Activated T-helper 17 cell treated with anti-CD3 and anti-CD28 coated beads, Interleukin-2, amount 50 U/mL, for 72 hours (primary cell): ENCODE measurements at regions not wholly inside any gene's neighbourhood (a gene's known extent, or its start where the extent isn't known, plus 50 kb on each side); places are given as distances from the start of the nearest gene placed in this dataset.
"Not testable (repeated sequence)": the region's sequence is repeated elsewhere in the genome, so short reads cannot be mapped to it uniquely, and the experiment has no call there.

ENCODE experiments used
- ATAC-seq: fragments of 150-1000 bp; cut with Tn5 transposase; replicated peaks from 2 replicates; pipeline ENCODE4 v1.10.0; 2021; ENCODE audit warnings: mild to moderate bottlenecking, moderate library complexity
- H3K27ac Mint-ChIP-seq: one replicate; pipeline ENCODE4 v1.8.0; 2022; ENCODE audit warnings: mixed read lengths
- H3K27me3 Mint-ChIP-seq: one replicate; pipeline ENCODE4 v1.8.0; 2022; ENCODE audit warnings: mixed read lengths
- H3K36me3 Mint-ChIP-seq: one replicate; pipeline ENCODE4 v1.8.0; 2022; ENCODE audit warnings: low read depth, mild to moderate bottlenecking, mixed read lengths
- H3K4me1 Mint-ChIP-seq: one replicate; pipeline ENCODE4 v1.8.0; 2022; ENCODE audit warnings: mixed read lengths
- H3K4me3 Mint-ChIP-seq: one replicate; pipeline ENCODE4 v1.8.0; 2022; ENCODE audit warnings: mild to moderate bottlenecking, mixed read lengths
- H3K9me3 Mint-ChIP-seq: one replicate; pipeline ENCODE4 v1.8.0; 2022; ENCODE audit warnings: mixed read lengths

GRCh38 chr18:64699081-64699480 lies 550.2 kb upstream of the LINC00305 start:
- H3K36me3 Mint-ChIP-seq, result no peaks in the 10 kb centered on the region
- H3K9me3 Mint-ChIP-seq, result peaks cover 8% of the 10 kb centered on the region
- no peaks in the 10 kb centered on the region for H3K4me1 Mint-ChIP-seq
- ATAC-seq, result no peak
- H3K27ac Mint-ChIP-seq, result no peak overlapping the region
- no peaks in the 10 kb centered on the region for H3K27me3 Mint-ChIP-seq
- H3K4me3 Mint-ChIP-seq, result no peak overlapping the region

- H3K36me3 Mint-ChIP-seq, result no peaks in the 10 kb centered on the region
- H3K9me3 Mint-ChIP-seq, result peaks cover 7% of the 10 kb centered on the region
- no peaks in the 10 kb centered on the region for H3K27me3 Mint-ChIP-seq
- no peak overlapping the region for H3K27ac Mint-ChIP-seq
- no peak overlapping the region for H3K4me3 Mint-ChIP-seq
- ATAC-seq, result no peak
- no peaks in the 10 kb centered on the region for H3K4me1 Mint-ChIP-seq
These were observed 547.1 kb upstream of the LINC00305 start for GRCh38 chr18:64695851-64696553.

GRCh38 chr18:64693766-64694165 lies 544.9 kb upstream of the LINC00305 start:
- Mint-ChIP-seq H3K4me3 (no peak overlapping the region), H3K9me3 (peaks cover 9% of the 10 kb centered on the region), H3K4me1 (no peaks in the 10 kb centered on the region), H3K27me3 (no peaks in the 10 kb centered on the region), H3K27ac (no peak overlapping the region), H3K36me3 (no peaks in the 10 kb centered on the region)
- no peak for ATAC-seq

- Mint-ChIP-seq H3K9me3 (peaks cover 4% of the 10 kb centered on the region), H3K4me3 (no peak overlapping the region), H3K4me1 (no peaks in the 10 kb centered on the region), H3K27ac (no peak overlapping the region), H3K27me3 (no peaks in the 10 kb centered on the region), H3K36me3 (no peaks in the 10 kb centered on the region)
- no peak for ATAC-seq
These were observed 543.9 kb upstream of the LINC00305 start for GRCh38 chr18:64692826-64693225.

GRCh38 chr18:64679121-64679520 lies 530.2 kb upstream of the LINC00305 start:
- H3K4me1 Mint-ChIP-seq, result no peaks in the 10 kb centered on the region
- no peak for ATAC-seq
- no peaks in the 10 kb centered on the region for H3K36me3 Mint-ChIP-seq
- H3K27me3 Mint-ChIP-seq, result no peaks in the 10 kb centered on the region
- no peak overlapping the region for H3K27ac Mint-ChIP-seq
- no peak overlapping the region for H3K4me3 Mint-ChIP-seq
- peaks cover 12% of the 10 kb centered on the region for H3K9me3 Mint-ChIP-seq

- Mint-ChIP-seq H3K4me3 (no peak overlapping the region), H3K4me1 (no peaks in the 10 kb centered on the region), H3K9me3 (peaks cover 15% of the 10 kb centered on the region), H3K27ac (no peak overlapping the region), H3K27me3 (no peaks in the 10 kb centered on the region), H3K36me3 (no peaks in the 10 kb centered on the region)
- ATAC-seq, result no peak
These were observed 529.2 kb upstream of the LINC00305 start for GRCh38 chr18:64678048-64678447.

- Mint-ChIP-seq H3K27ac (no peak overlapping the region), H3K27me3 (no peaks in the 10 kb centered on the region), H3K4me3 (no peak overlapping the region), H3K36me3 (no peaks in the 10 kb centered on the region), H3K4me1 (no peaks in the 10 kb centered on the region), H3K9me3 (peaks cover 12% of the 10 kb centered on the region)
- ATAC-seq, result no peak
These were observed 525.8 kb upstream of the LINC00305 start for GRCh38 chr18:64674694-64675093.

- peaks cover 12% of the 10 kb centered on the region for H3K9me3 Mint-ChIP-seq
- H3K27me3 Mint-ChIP-seq, ATAC-seq: not testable (repeated sequence)
These were observed 522.4 kb upstream of the LINC00305 start for GRCh38 chr18:64671293-64671692.

GRCh38 chr18:64668461-64668962 lies 519.6 kb upstream of the LINC00305 start:
- peaks cover 12% of the 10 kb centered on the region for H3K9me3 Mint-ChIP-seq
- no peaks in the 10 kb centered on the region for H3K36me3 Mint-ChIP-seq
- H3K27me3 Mint-ChIP-seq, result no peaks in the 10 kb centered on the region
- no peak overlapping the region for H3K4me3 Mint-ChIP-seq
- ATAC-seq, result no peak
- H3K4me1 Mint-ChIP-seq, result no peaks in the 10 kb centered on the region
- H3K27ac Mint-ChIP-seq, result no peak overlapping the region

More at GRCh38 chr18:64671293-64671692, 522.4 kb upstream of the LINC00305 start:
- H3K27ac Mint-ChIP-seq, H3K36me3 Mint-ChIP-seq, H3K4me1 Mint-ChIP-seq, H3K4me3 Mint-ChIP-seq: not testable (repeated sequence)

- ATAC-seq, result no peak
- H3K36me3 Mint-ChIP-seq, result no peaks in the 10 kb centered on the region
These were observed 514.2 kb upstream of the LINC00305 start for GRCh38 chr18:64663086-64663485.

GRCh38 chr18:64659196-64659595 lies 510.3 kb upstream of the LINC00305 start:
- Mint-ChIP-seq H3K4me3 (no peak overlapping the region), H3K27me3 (no peaks in the 10 kb centered on the region), H3K36me3 (no peaks in the 10 kb centered on the region), H3K9me3 (peaks cover 4% of the 10 kb centered on the region), H3K27ac (no peak overlapping the region), H3K4me1 (no peaks in the 10 kb centered on the region)
- no peak for ATAC-seq

More at GRCh38 chr18:64663086-64663485, 514.2 kb upstream of the LINC00305 start:
- Mint-ChIP-seq H3K4me3 (no peak overlapping the region), H3K27ac (no peak overlapping the region), H3K9me3 (no peaks in the 10 kb centered on the region), H3K27me3 (no peaks in the 10 kb centered on the region), H3K4me1 (no peaks in the 10 kb centered on the region)

GRCh38 chr18:64653068-64653467 lies 504.2 kb upstream of the LINC00305 start:
- Mint-ChIP-seq H3K36me3 (no peaks in the 10 kb centered on the region), H3K27ac (no peak overlapping the region)
- no peak for ATAC-seq

GRCh38 chr18:64650068-64650467 lies 501.2 kb upstream of the LINC00305 start:
- Mint-ChIP-seq H3K27me3 (no peaks in the 10 kb centered on the region), H3K9me3 (peaks cover 3% of the 10 kb centered on the region), H3K27ac (no peak overlapping the region), H3K4me3 (no peak overlapping the region), H3K36me3 (no peaks in the 10 kb centered on the region), H3K4me1 (no peaks in the 10 kb centered on the region)
- no peak for ATAC-seq

More at GRCh38 chr18:64653068-64653467, 504.2 kb upstream of the LINC00305 start:
- H3K27me3 Mint-ChIP-seq, result no peaks in the 10 kb centered on the region
- peaks cover 4% of the 10 kb centered on the region for H3K9me3 Mint-ChIP-seq
- H3K4me3 Mint-ChIP-seq, result no peak overlapping the region
- H3K4me1 Mint-ChIP-seq, result no peaks in the 10 kb centered on the region

- Mint-ChIP-seq H3K4me3 (no peak overlapping the region), H3K27ac (no peak overlapping the region)
These were observed 496.9 kb upstream of the LINC00305 start for GRCh38 chr18:64645753-64646152.

GRCh38 chr18:64639536-64639935 lies 490.6 kb upstream of the LINC00305 start:
- Mint-ChIP-seq H3K4me3 (no peak overlapping the region), H3K36me3 (no peaks in the 10 kb centered on the region), H3K9me3 (peaks cover 3% of the 10 kb centered on the region), H3K27ac (no peak overlapping the region), H3K4me1 (no peaks in the 10 kb centered on the region), H3K27me3 (no peaks in the 10 kb centered on the region)
- no peak for ATAC-seq

More at GRCh38 chr18:64645753-64646152, 496.9 kb upstream of the LINC00305 start:
- Mint-ChIP-seq H3K27me3 (no peaks in the 10 kb centered on the region), H3K9me3 (peaks cover 3% of the 10 kb centered on the region), H3K4me1 (no peaks in the 10 kb centered on the region), H3K36me3 (no peaks in the 10 kb centered on the region)
- no peak for ATAC-seq
